ENCODE measurements at regions not wholly inside any gene's neighbourhood (a gene's known extent, or its start where the extent isn't known, plus 50 kb on each side); places are given as distances from the start of the nearest gene placed in this dataset.
"Not testable (repeated sequence)": the region's sequence is repeated elsewhere in the genome, so short reads cannot be mapped to it uniquely, and the experiment has no call there.

- DNase-seq (ENCODE audit: low spot score), result not testable (repeated sequence)
Measured at GRCh38 chr14:37891500-37891899, 296.1 kb downstream of the TTC6 start.

GRCh38 chr14:37894463-37894862 lies 299.0 kb downstream of the TTC6 start:
- no peak for DNase-seq (ENCODE audit: low spot score)

GRCh38 chr14:37899365-37899764 lies 303.9 kb downstream of the TTC6 start:
- DNase-seq (ENCODE audit: low spot score), result no peak

- DNase-seq (ENCODE audit: low spot score), result no peak
Measured at GRCh38 chr14:37900561-37900960, 305.1 kb downstream of the TTC6 start.

- peak; percentile 82 for DNase-seq (ENCODE audit: low spot score)
Measured at GRCh38 chr14:37901978-37902377, 305.7 kb upstream of the SSTR1 start.

GRCh38 chr14:37903343-37904191 lies 304.1 kb upstream of the SSTR1 start:
- peak; percentile 47 for DNase-seq (ENCODE audit: low spot score)

GRCh38 chr14:37924622-37925021 lies 283.1 kb upstream of the SSTR1 start:
- DNase-seq (ENCODE audit: low spot score), result no peak

- peak; percentile 48 for DNase-seq (ENCODE audit: low spot score)
Measured at GRCh38 chr14:37932008-37932407, 275.7 kb upstream of the SSTR1 start.

- DNase-seq (ENCODE audit: low spot score), result peak; percentile 16
Measured at GRCh38 chr14:37932481-37932880, 275.2 kb upstream of the SSTR1 start.

- DNase-seq (ENCODE audit: low spot score), result no peak
Measured at GRCh38 chr14:37936971-37937370, 270.7 kb upstream of the SSTR1 start.

- no peak for DNase-seq (ENCODE audit: low spot score)
Measured at GRCh38 chr14:37939442-37940028, 268.2 kb upstream of the SSTR1 start.

- DNase-seq (ENCODE audit: low spot score), result no peak
Measured at GRCh38 chr14:37945959-37946358, 261.7 kb upstream of the SSTR1 start.

GRCh38 chr14:37946819-37947218 lies 260.9 kb upstream of the SSTR1 start:
- no peak for DNase-seq (ENCODE audit: low spot score)

GRCh38 chr14:37948266-37948665 lies 259.4 kb upstream of the SSTR1 start:
- DNase-seq (ENCODE audit: low spot score), result no peak

- no peak for DNase-seq (ENCODE audit: low spot score)
Measured at GRCh38 chr14:37968664-37969240, 239.0 kb upstream of the SSTR1 start.

GRCh38 chr14:37969511-37969979 lies 238.2 kb upstream of the SSTR1 start:
- no peak for DNase-seq (ENCODE audit: low spot score)

- DNase-seq (ENCODE audit: low spot score), result no peak
Measured at GRCh38 chr14:37970696-37971095, 237.0 kb upstream of the SSTR1 start.

- peak; percentile 13 for DNase-seq (ENCODE audit: low spot score)
Measured at GRCh38 chr14:37972941-37973887, 234.5 kb upstream of the SSTR1 start.

- peak; percentile 16 for DNase-seq (ENCODE audit: low spot score)
Measured at GRCh38 chr14:37974421-37974820, 233.3 kb upstream of the SSTR1 start.

- no peak for DNase-seq (ENCODE audit: low spot score)
Measured at GRCh38 chr14:37977481-37977880, 230.2 kb upstream of the SSTR1 start.

GRCh38 chr14:37985826-37986470 lies 221.8 kb upstream of the SSTR1 start:
- DNase-seq (ENCODE audit: low spot score), result peak; percentile 39
